Spinal cord (tissue), 9 donors: ENCODE measurements at regions not wholly inside any gene's neighbourhood (a gene's known extent, or its start where the extent isn't known, plus 50 kb on each side); places are given as distances from the start of the nearest gene placed in this dataset.

ENCODE experiments used
- DNase-seq, 6 donors: peaks; one replicate each; pipeline versions ENCODE4 v3.0.0 to v3.0.0-alpha.2; 2013 to 2015; ENCODE audit warnings: low spot score in 6 of 6, low read depth in 4 of 6
- H3K27ac ChIP-seq: one replicate; pipeline ENCODE4 v1.5.1; 2013; ENCODE audit warnings: low read depth, low read length, control low read depth
- H3K27me3 ChIP-seq: one replicate; pipeline ENCODE4 v1.6.1; 2013; ENCODE audit warnings: low read length; ENCODE audit not compliant: control insufficient read depth, insufficient read depth
- H3K36me3 ChIP-seq: one replicate; pipeline ENCODE4 v1.6.1; 2013; ENCODE audit warnings: low read length; ENCODE audit not compliant: control insufficient read depth, insufficient read depth
- H3K4me1 ChIP-seq: one replicate; pipeline ENCODE4 v1.6.1; 2013; ENCODE audit warnings: low read length; ENCODE audit not compliant: control insufficient read depth, insufficient read depth
- H3K4me3 ChIP-seq: one replicate; pipeline ENCODE4 v1.5.1; 2013; ENCODE audit warnings: low read depth, low read length, control low read depth
- H3K9me3 ChIP-seq: one replicate; pipeline ENCODE4 v1.6.1; 2013; ENCODE audit warnings: low read length; ENCODE audit not compliant: control insufficient read depth, insufficient read depth
- WGBS: methylation state at CpG from one replicate; pipeline ENCODE4 v1.1.5; 2013; ENCODE audit warnings: missing lambda C conversion rate; ENCODE audit not compliant: insufficient coverage; 5-methylcytosine and 5-hydroxymethylcytosine counted together
- donor health status: healthy.

- 100% methylated on average over 1 of the region's 2 CpGs for WGBS
- Histone ChIP-seq H3K36me3 (no peaks in the 10 kb centered on the region), H3K27me3 (no peaks in the 10 kb centered on the region), H3K27ac (no peak overlapping the region), H3K4me3 (no peak overlapping the region), H3K4me1 (no peaks in the 10 kb centered on the region), H3K9me3 (no peaks in the 10 kb centered on the region)
- DNase-seq, result no peak
Observed at GRCh38 chr17:71111460-71111859, 942.1 kb downstream of the KCNJ2 start.

GRCh38 chr17:71111934-71112333 lies 942.6 kb downstream of the KCNJ2 start:
- no peaks in the 10 kb centered on the region for H3K9me3 ChIP-seq
- DNase-seq, result no peak
- no CpG with 5 or more reads among the region's 2 CpGs for WGBS

GRCh38 chr17:71113347-71113746 lies 944.0 kb downstream of the KCNJ2 start:
- DNase-seq, result no peak
- no peaks in the 10 kb centered on the region for H3K9me3 ChIP-seq
- no peak overlapping the region for H3K27ac ChIP-seq
- no peaks in the 10 kb centered on the region for H3K36me3 ChIP-seq
- 76% methylated on average over 3 of the region's 4 CpGs for WGBS
- H3K4me3 ChIP-seq, result no peak overlapping the region
- H3K4me1 ChIP-seq, result no peaks in the 10 kb centered on the region
- H3K27me3 ChIP-seq, result no peaks in the 10 kb centered on the region

More at GRCh38 chr17:71111934-71112333, 942.6 kb downstream of the KCNJ2 start:
- no peaks in the 10 kb centered on the region for H3K36me3 ChIP-seq
- no peak overlapping the region for H3K27ac ChIP-seq
- no peaks in the 10 kb centered on the region for H3K27me3 ChIP-seq
- H3K4me1 ChIP-seq, result no peaks in the 10 kb centered on the region
- H3K4me3 ChIP-seq, result no peak overlapping the region

- Histone ChIP-seq H3K4me1 (no peaks in the 10 kb centered on the region), H3K27me3 (no peaks in the 10 kb centered on the region), H3K36me3 (no peaks in the 10 kb centered on the region), H3K9me3 (no peaks in the 10 kb centered on the region), H3K27ac (no peak overlapping the region), H3K4me3 (no peak overlapping the region)
- WGBS, result 83% methylated on average over 1 of the region's 7 CpGs
- DNase-seq, result no peak
Observed at GRCh38 chr17:71114911-71115668, 945.8 kb downstream of the KCNJ2 start.

- H3K9me3 ChIP-seq, result no peaks in the 10 kb centered on the region
- WGBS, result 100% methylated on average over 1 of the region's 4 CpGs
- H3K36me3 ChIP-seq, result no peaks in the 10 kb centered on the region
- no peak overlapping the region for H3K4me3 ChIP-seq
- no peaks in the 10 kb centered on the region for H3K27me3 ChIP-seq
- no peaks in the 10 kb centered on the region for H3K4me1 ChIP-seq
- H3K27ac ChIP-seq, result no peak overlapping the region
- no peak for DNase-seq
Observed at GRCh38 chr17:71115669-71115972, 946.3 kb downstream of the KCNJ2 start.

GRCh38 chr17:71117466-71117865 lies 948.1 kb downstream of the KCNJ2 start:
- H3K4me3 ChIP-seq, result no peak overlapping the region
- no peaks in the 10 kb centered on the region for H3K9me3 ChIP-seq
- H3K36me3 ChIP-seq, result no peaks in the 10 kb centered on the region
- DNase-seq, result no peak
- 7% methylated on average over 2 of the region's 4 CpGs for WGBS
- no peaks in the 10 kb centered on the region for H3K4me1 ChIP-seq
- H3K27ac ChIP-seq, result no peak overlapping the region
- no peaks in the 10 kb centered on the region for H3K27me3 ChIP-seq

GRCh38 chr17:71118039-71118438 lies 948.7 kb downstream of the KCNJ2 start:
- DNase-seq, result peak in 3 of 6 donors; percentile 4 to 64 (median 27)
- H3K27me3 ChIP-seq, result no peaks in the 10 kb centered on the region
- no peaks in the 10 kb centered on the region for H3K36me3 ChIP-seq
- H3K4me1 ChIP-seq, result no peaks in the 10 kb centered on the region
- no peak overlapping the region for H3K27ac ChIP-seq
- H3K4me3 ChIP-seq, result no peak overlapping the region
- no peaks in the 10 kb centered on the region for H3K9me3 ChIP-seq
- no CpG with 5 or more reads among the region's 4 CpGs for WGBS

- no peaks in the 10 kb centered on the region for H3K4me1 ChIP-seq
- no peak for DNase-seq
- H3K36me3 ChIP-seq, result no peaks in the 10 kb centered on the region
- H3K27ac ChIP-seq, result no peak overlapping the region
- WGBS, result no CpG with 5 or more reads among the region's 2 CpGs
- H3K27me3 ChIP-seq, result no peaks in the 10 kb centered on the region
- H3K4me3 ChIP-seq, result no peak overlapping the region
- no peaks in the 10 kb centered on the region for H3K9me3 ChIP-seq
Observed at GRCh38 chr17:71127416-71127815, 958.1 kb downstream of the KCNJ2 start.

- WGBS, result no CpG with 5 or more reads among the region's 3 CpGs
- DNase-seq, result no peak
- Histone ChIP-seq H3K9me3 (no peaks in the 10 kb centered on the region), H3K36me3 (no peaks in the 10 kb centered on the region), H3K4me3 (no peak overlapping the region), H3K27me3 (no peaks in the 10 kb centered on the region), H3K27ac (no peak overlapping the region), H3K4me1 (no peaks in the 10 kb centered on the region)
Observed at GRCh38 chr17:71142333-71142732, 973.0 kb downstream of the KCNJ2 start.

GRCh38 chr17:71145486-71145885 lies 975.3 kb upstream of the SOX9 start:
- H3K4me3 ChIP-seq, result no peak overlapping the region
- no peak for DNase-seq
- 94% methylated on average over 2 of the region's 3 CpGs for WGBS

More at GRCh38 chr17:71145486-71145885, 975.3 kb upstream of the SOX9 start:
- Histone ChIP-seq H3K27ac (no peak overlapping the region), H3K36me3 (no peaks in the 10 kb centered on the region), H3K27me3 (no peaks in the 10 kb centered on the region), H3K9me3 (no peaks in the 10 kb centered on the region), H3K4me1 (no peaks in the 10 kb centered on the region)
